Suppressor macrophage treated with lipopolysaccharide for 1 hour (primary cell): ENCODE measurements at regions not wholly inside any gene's neighbourhood (a gene's known extent, or its start where the extent isn't known, plus 50 kb on each side); places are given as distances from the start of the nearest gene placed in this dataset.

ENCODE experiments used
- DNase-seq, 3 donors: peaks; one replicate each; pipeline ENCODE4 v3.0.0-alpha.2; 2020 to 2022

DNA sequence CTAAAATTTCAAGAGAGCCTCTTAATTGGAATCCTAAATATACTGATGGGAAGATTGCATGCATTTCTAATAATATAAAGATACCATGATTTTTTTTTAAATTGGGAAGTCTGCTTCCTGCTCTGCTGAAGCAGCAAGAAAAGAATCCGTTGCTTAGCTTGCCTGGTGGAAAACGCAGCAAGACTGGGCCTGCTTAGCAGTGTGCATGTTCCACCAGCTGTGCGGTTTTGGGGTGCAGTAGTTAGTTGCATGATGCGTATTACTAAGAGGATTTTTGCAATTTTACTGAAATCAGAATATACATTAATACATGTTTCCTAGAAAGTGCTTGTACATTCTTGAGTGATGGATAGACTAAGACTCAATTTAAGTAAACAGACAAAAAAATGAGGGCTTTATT is 319.9 kb downstream of the CMPK2 start:
- DNase-seq, result no peak

DNA sequence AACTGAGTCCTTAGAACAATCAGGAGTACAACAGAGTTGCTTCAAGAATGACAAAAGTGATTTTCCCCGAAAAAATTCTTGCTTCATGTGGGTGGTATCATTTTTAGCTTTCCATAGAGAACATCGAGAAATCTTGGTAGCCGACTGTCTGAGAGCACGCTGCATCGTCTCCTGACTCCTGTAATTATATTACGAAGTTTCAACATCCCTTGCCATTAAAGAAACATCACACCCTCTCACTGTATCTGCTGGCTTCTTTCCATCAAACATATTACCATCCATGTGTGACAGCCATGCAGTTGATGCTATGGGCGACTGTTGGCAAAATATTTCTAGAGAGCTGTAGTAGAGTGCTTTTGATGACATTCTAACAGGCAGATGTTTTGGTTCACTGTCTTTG is 311.2 kb downstream of the CMPK2 start:
- no peak for DNase-seq

DNA sequence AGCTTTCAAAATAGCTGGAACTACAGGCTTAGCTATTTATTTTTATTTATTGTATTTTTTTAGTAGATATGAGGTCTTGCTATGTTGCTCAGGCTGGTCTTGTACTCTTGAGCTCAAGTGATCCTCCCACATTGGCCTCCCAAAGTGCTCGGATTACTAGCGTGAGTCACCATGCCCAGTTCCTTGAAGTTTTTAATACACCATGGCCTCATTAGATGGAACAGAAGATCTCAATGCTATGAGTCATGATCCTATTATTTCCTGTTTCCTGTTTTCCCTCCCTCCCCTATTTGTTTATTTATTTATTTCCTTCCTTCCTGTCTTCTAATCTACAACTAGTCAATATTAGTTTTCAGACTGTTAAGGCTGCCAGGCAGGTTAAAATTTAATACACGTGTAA is 309.0 kb downstream of the CMPK2 start:
- DNase-seq, result no peak

DNA sequence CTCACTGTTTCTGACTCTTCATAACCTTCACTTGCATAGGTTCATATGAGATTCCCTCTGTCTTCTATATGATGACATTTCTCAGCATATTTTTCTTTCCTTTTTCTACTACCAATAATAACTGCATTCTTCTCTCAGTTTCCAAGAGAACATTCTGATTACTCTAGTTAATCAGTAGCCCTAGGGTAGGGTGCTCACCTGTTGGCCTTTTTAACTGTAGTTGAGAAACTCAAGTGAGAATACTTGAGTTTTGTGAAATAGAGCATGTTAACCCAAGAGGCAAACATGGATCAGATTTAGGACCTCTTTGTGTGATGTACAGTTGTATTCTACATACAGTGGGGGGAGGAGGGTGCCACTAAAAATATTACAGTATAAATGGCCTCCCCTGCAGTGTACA is 308.0 kb downstream of the CMPK2 start:
- DNase-seq, result no peak

DNA sequence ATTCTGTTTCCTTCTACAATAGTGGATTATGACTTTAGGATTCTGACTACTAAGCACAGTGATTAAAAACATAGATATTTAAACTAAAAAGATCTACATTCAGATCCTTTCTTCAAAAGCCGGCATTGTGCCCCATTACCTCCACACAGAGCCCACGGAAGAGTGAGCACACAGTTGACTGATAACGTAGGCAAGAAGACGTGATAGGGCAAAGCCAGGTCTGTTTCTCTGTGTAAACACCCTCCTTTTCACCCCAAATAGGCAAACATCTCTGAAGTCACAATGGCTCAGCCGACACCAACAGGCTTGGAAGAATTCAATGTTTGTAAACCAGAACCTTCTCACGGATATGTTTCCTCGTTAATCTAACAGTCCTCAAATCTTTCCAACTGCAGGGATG is 302.9 kb downstream of the CMPK2 start:
- no peak for DNase-seq

DNA sequence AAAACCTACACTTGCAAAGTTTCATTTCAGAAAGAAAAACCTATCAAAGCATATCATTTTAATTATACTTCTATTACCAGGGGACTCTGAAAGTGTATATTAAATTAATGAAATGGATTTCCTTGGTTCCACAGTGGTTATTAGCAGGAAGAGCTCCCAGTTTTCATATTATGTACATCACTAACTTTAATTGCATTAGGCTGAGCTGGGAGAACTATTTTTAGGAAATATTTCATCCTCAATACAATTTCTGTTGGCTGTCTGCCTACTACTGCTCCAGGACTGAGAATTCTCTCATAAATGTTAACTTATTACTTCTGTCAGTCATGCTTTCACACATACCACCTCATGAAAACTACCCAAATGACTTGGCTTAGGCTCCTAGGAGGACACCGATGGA is 301.4 kb downstream of the CMPK2 start:
- DNase-seq, result no peak

DNA sequence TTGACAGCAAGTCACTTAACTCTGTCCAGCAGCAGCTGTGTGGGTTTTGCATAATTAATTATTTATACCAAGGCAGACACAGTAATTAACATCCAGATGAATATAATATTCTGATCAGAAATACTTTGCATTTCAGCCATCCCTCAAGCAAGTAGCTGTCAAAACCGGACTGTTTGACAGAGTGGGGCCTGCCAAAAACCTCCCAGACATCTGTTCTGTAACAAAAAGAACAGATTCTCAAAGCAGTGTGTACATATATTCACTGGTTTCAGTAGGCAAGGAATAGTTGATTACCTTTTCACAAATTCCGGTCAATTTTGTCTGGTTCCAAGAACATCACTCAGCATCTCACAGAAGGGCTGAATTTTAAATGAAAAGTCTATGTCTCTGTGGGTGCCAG is 291.6 kb downstream of the CMPK2 start:
- no peak for DNase-seq

DNA sequence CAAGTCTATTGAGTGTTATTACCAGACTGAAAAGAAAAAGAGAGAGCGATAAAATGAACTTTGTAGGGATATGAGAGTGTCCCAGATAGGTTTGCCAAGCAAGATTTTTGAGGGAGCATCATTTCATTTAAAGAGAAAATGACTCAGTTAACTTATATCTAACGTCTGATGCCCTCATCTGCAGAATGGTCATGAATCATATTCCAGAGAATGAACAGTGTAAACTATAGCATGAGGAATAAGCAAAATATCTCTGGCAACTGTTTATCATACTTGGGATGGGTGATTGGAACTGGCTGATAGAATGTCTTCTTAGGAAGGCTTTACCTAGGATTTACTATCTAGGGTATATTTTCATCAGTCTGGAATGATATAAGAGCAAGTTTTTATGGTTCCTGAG is 289.4 kb downstream of the CMPK2 start:
- DNase-seq, result no peak

DNA sequence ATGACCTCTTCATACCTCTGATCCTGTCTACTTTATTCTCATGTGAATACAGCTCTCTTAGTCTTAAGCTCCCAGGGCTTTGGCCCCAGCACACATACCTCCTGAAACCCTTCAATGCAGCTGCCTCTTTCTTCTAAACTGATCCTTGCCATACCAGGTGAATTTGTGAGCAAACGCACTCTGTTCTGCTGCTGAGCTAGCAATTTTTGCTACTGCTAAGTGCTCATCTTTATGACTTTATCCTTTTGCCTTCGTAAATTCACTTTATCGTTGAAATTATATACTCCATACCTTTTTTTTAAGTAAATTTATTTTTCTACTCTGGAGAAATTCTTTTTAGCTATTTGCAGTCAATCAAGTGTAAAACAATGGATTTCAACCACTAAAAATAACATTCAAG is 287.7 kb downstream of the CMPK2 start:
- no peak for DNase-seq

DNA sequence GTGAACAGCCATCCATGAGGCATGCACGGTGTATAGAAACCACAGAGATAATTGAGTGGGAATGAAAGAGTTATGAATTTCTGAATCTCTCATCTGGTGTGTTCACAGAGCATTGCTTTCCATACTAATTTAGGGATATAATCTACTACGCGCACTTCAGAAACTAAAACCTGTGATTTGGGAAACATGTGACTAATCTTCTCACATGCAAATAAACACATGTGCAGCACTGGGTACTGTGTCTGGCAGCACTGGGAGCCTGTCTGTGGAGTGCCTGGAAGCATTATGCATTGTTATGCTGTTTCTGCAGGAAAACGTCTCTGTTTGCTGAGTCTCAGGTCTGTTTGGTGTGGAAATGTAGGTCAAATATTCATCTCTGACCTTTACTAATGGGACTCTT is 287.3 kb downstream of the CMPK2 start:
- DNase-seq, result no peak

DNA sequence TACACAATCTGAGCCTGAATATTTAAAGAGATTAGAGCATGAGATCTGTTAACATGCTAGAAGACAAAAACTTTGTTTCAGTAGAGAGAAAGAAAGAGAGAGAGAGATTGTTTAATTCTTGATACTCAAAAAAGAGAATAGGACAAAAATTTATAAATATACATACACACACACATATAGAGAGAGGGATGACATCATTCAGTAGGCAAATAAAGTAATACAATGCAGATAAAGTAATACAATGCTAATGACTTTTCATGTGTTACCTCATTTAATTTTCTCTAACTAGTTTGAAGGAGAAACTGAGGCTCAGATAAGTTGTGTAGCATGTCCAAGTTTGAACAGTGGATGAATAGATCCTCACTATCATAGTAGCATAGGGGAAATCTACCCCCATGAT is 286.4 kb downstream of the CMPK2 start:
- DNase-seq, result no peak

DNA sequence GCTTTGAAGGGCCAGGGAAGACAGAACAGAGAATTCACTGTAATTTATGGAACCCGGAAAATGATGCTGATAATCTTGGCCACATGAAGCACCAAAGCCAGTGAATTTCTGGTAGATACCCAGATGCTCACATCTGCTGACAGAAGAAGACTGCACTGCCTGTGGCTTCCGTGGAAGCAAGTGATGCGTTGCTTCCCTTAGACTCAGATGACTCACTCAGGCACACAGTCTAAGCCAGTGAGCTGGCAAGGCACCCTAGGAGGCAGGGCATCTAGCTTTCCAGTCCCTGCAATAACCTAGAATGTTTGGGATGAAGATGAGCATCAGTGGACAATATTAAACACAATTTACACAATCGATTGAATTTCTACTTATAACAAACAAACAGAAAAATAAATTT is 284.7 kb downstream of the CMPK2 start:
- no peak for DNase-seq

DNA sequence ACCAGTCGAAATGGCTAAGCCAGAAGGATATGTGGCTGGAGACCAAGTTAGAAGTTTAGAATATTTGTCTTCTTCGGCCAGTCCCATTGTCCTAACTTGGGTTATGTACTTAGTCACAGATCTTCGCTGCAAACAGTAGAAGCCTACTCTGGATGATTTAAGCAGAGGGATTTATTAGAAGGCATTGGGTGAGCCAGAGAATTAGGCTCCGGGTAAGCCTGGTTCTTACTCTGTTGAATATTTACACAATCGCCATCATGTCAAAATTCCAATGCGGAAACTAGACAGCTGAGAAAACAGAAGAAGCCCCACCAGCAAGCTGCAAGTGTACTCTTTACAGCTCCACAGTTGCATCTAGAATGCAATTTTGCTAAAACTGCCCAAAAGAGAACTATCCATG is 276.6 kb downstream of the CMPK2 start:
- DNase-seq, result no peak

DNA sequence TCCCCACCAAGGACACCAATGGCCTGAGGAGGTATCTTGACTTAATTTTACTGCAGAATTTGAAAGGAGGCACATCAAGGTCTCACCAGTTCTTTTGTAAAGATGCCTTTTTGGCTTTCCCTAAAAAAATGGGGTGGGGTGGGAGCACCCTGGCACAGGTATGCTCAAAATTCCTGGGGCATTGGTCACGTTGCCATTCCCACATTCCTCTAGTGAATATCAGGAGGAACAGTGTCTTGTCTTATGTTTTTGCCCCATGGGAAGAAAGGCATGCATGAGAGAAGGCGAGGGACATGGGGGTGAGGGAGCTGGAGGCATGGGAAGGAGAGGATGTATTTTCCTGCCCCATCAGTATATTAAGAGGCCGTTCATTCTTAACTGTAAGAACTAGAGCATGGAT is 275.3 kb downstream of the CMPK2 start:
- DNase-seq, result no peak

DNA sequence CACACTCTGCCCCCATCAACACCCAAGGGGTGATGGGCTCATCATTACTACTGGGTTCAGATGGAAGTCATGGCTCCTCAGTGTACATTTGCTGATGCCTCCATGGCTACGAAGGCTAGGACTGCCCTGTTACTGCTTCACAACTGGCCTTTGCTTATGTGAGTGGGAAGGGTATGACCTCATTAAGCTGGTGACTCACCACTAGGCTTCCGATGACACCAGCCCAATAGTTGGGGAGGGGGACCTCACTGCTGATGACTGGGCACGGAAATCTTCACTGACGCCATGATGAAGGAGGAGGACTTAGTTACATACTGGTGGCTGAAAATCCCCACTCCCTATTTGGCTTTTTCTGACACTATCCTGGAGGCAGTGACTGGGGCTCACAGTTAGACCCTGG is 263.2 kb downstream of the CMPK2 start:
- DNase-seq, result peak in 2 of 3 donors; percentile 1 to 18

DNA sequence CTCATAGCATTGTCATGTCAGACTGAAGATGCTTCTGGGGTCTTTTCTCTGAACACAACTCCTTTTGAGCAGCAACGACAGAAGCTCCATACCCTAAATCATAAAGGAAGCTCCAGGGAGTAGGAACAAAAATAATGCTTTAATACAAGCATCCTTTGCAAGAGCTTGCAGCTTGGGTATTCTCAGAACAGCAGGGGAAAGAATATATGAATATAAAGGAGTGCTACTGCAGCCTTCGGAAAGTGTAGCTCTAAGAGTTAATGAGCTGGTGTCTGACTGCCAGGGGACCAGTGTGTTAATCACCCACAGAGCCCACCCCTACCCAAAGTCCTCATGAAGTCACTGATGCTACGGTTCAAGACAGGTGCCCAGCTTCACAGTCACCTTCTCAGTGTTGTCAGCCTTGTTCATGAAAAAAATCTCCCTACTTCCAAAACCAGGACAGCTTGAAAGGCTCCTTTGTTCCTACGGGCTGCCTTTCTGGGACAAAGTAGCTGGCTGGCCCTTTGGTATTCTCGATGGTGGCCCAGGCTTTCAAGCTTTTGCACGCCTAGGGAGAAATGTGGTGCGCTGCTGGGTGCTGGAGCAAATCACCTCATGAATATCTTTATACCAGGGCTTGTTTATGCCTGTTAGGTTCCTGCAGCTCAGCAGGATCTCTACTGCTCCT is 259.7 kb downstream of the CMPK2 start:
- no peak for DNase-seq

DNA sequence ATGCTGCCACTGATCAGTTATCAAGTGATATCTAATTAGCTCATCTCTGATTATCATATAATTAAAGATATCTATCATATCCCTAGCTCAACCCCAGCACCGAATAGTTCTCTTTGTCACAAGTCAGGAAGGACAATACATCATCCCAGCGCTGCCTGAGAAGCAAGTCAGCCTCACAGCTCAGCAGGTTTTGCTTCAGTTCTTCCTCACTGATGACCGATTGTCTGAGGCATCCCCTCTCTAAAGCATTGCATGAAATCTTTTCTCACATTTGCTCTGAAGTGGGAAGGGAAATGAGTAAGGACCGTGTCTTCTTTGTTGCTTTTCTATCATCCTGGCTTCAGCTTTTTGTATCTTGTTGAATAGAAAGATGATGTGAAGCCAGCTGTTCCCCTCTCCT is 247.9 kb downstream of the CMPK2 start:
- DNase-seq, result no peak

DNA sequence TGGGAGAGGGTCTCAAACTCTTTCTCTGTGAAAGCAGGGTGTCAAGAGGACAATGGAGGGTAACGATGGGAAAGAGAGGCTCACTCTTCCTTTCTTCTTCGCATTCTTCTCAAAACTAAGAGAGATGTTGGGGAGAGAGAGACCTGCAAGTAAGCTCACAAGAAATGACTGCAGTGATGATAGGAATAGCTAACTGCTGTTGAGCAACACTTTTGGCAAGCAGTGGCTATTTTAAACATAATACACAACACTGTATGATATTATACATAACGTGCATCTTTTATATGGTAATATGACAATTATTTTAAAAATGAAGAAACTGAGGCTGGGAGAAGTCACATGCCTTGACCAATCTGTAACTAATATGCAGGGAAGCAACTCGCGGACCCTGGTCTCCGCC is 247.5 kb downstream of the CMPK2 start:
- no peak for DNase-seq

DNA sequence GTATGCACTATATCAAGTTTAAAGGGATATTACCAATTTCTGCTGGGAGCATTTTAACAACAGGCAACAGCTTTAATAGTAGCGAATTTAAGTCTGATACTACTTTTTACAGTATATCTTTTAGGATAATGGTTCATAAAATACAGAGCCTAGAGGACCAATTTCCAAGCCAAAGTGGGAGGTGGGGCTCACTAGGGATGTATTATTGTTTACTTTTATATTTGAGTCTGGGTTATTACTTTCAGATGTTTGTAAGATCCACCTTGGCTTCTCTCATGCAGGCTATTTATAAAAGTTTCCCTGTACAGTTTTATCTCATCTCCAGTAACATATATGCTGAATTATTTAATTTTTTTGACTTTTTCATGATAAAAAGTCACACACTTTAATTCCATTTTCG is 242.0 kb downstream of the CMPK2 start:
- DNase-seq, result no peak

DNA sequence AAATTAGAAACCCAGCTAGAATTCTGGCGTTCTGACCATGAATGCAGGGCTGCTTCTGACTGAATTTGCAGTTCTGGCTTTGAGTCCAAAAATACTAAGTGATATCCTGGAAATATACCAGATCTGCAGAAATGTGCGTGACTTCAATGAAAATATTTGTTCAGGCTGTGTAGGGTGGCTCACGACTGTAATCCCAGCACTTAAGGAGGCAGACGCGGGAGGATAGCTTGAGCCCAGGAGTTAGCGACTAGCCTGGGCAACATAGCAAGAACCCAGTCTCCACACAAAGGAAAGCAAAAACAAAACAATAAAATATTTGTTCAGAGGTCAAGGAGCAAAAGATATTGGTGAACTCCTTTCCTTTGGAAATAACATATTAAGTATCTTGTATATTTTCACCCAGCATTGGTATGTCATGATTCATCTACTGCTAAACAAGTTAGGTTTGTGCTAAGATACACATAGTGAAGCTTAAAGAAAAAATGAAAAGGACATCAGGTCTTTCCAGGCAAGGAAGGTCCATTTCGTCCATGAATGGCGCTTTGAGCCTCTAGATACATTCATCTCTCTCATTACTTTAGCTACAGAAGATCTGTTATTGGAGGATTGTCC is 239.2 kb downstream of the CMPK2 start:
- DNase-seq, result no peak

DNA sequence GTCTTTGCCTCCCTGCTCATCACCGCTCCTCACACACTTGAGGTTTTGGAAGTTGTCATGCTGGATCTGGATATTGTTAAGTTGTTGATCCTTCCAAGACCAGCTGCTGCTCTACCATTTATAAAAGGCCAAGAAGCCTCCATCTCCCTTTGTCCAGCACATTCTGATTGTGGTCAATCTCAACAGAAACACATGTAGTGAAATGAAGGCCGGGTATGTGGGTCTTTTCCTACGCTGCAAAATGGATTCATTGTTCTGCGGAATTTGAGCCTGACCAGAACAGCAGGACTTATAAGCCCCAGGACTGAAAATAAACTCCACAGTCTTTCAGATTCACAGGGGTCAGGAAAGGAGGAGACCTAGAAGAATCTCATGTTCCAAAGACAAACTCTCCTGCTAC is 238.4 kb downstream of the CMPK2 start:
- DNase-seq, result no peak

DNA sequence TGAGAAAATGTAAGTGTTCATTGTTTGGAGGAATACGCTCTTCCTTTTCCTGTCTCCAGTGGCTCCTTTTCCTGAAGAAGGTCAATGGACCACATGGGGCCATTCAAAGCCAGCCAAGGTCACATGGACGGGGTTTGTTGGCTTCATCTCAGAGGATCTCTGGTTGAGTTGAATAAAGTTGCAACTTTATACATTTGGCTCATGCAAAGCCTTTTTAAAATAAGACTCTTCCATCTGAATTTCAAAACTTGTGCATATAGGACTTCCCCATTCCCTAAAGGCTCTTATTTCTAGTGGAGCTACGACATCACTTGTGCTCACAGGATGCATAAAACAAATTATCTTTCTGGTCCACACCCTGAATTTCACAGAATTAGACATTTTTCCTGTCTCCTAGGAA is 235.5 kb downstream of the CMPK2 start:
- DNase-seq, result no peak

DNA sequence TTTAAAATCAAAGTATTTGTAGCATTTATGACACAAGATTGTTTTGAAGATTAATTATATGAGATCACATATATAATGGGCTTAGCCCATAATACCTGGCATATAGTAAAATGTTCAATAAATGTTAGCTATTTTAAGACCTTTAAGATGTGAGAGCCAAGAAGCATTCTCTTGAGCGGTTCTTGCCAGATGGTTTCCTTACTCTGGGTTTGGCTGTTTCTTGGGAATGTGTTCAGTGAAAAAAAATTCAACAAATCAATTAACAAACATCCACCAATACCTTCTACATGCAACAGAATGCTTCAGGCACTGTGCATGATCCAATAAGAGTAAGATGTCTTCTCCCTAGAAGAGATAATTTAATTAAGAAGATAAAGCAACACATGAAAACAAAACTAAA is 230.4 kb downstream of the CMPK2 start:
- DNase-seq, result no peak

DNA sequence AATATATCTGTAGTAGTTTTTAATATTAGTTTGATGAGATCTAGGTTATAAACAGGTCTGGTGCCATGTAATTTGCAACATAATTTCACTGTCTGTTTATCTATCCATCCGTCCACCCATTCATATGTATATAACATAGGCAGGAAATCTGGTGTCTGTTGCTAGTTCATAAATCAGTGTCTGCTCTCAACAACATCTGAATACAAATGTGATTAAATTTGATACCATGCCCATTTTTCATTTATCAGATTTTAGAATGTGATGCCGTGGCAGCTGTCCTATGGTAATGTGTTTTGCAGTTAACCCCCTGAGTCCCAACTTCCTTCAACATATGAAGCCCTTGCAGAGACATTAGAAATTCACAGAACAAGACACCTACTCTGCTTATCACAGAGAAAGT is 228.4 kb downstream of the CMPK2 start:
- DNase-seq, result no peak

DNA sequence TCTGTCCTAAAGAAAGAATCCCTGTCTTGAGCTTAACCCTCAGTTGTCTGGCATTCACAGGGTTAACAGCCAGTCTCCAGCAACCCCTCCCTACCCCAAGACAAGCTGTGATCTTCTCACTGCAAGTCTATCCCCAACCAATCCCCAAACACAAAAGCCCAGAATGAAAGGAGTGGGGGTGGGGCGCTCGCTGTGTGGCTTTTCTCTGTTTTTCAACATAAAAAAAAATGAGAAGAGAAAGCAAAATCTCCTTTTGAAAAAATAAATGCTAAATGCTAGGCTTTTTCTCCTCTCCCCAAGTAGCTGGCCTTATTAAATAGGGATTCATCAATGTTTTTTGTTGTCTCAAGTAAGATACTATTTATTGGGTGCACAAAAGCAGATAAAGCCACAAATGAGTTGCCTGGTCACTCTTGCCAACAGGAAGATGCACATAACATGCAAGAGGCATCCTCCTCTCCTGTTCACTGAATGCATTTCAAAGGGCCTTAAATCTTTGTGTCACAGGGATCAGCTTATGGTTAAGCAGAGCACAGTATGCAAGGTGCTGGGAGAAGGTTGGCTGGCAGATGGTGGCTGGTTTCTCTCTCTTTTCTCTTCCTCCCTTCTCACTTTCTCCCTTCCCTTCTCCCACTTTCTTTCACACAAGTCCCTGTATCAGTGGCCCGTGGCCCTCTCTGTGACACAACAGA is 225.6 kb downstream of the CMPK2 start:
- no peak for DNase-seq
